ENCODE measurements at regions not wholly inside any gene's neighbourhood (a gene's known extent, or its start where the extent isn't known, plus 50 kb on each side); places are given as distances from the start of the nearest gene placed in this dataset.

DNA sequence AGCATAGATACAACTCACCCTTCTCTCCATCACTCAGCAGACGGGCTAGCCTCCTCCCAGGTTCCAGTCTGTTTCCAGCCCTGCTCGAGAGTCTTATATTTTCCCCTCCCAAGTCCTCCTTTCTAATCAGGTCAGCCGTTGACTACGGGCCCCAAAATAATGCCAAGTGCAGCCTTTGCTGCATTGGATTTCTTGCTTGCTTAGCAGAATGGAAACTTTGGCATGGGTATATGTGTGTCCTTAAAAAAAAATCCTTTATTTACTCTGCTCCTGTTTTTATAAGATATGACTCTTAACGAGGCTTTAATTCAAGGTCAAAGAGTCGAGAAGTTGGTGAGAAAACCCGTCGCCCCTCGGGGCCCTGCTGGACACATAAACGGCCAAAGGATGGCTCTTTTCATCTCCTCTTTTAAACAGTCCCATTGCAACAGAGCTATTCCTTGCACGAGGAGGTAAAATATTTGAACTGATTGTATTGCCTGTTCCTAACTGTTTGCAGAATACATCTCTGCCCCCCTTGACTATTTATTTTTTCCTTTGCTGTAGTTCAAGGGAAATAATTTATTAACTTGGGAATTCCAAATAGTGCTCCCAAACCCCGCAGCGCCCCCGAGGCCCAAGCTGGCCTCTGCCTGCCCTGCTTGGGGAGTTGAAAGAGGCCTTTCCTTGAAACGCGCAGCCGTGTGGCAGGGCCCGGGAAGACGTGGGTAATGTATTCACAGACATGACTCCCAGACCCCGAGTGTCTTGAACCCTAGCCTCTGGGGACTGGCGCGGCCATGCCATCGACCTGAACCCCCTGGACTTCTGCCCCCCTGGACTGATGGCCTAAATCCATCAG, 156.5 kb upstream of the MYL2 start:
- no peak for DNase-seq (ENCODE audit: low spot score)

GRCh38 chr12:111076199-111076598, 155.8 kb upstream of the MYL2 start:
- no peak for DNase-seq (ENCODE audit: low spot score)

DNA sequence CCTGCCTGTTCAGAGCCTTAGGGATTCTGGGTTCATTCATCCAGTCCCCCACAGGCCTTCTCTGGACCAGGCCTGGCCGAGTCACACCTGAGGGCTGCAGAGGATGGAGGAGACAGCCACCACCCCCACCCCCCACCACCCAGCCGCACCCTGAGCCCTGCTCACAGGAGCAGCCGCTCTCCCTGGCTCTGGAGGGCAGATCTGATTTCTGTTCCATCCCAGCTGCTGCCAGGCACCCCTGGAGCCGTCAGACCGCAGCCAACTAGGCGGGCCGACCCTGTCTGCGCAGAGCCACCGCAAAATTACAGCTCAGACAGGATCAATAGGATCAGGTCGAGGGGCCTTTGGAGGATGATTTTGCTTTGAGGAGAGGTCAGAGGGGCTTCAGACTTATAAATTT, 154.6 kb upstream of the MYL2 start:
- no peak for DNase-seq (ENCODE audit: low spot score)

DNA sequence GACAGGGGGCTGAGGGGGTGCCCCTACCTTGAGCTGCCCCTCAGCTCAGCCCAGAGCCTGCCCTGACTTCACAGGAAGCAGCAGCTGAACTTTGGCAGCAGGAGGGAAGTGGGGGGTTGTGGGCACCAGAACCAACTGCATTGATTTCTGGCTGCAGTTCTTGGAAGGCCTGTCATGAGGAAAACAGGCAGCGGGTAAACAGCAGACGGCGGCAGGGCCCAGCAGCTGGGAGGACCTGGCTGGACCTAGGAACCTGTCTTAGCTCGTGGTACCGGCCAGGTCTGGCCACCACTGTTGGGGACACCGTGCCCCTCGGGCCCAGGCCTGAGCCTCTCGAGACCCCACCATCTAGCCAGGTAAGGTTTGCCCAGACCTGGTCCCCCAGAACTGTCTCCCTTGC, 154.2 kb upstream of the MYL2 start:
- no peak for DNase-seq (ENCODE audit: low spot score)

GRCh38 chr12:111073370-111073769, 153.0 kb upstream of the MYL2 start:
- DNase-seq (ENCODE audit: low spot score): no peak

DNA sequence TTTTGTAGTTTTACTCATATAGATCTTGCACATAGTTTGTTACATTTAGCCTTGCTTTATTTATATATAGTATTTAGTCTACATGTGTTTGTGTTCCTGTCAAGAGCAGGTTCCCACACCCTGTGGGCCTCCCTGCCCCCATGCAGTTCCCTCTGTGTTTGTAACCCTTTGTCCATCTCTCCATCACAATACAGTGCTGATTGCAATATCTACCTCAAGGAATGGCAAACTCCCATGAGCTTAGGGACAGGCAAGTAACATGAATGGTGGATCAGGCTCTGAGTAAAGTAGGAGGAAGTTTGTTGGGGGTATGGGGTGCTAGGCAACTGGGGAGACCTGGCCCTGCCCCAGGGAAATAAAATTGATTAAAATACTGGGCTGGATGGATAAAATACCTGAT, 151.9 kb upstream of the MYL2 start:
- no peak for DNase-seq (ENCODE audit: low spot score)

DNA sequence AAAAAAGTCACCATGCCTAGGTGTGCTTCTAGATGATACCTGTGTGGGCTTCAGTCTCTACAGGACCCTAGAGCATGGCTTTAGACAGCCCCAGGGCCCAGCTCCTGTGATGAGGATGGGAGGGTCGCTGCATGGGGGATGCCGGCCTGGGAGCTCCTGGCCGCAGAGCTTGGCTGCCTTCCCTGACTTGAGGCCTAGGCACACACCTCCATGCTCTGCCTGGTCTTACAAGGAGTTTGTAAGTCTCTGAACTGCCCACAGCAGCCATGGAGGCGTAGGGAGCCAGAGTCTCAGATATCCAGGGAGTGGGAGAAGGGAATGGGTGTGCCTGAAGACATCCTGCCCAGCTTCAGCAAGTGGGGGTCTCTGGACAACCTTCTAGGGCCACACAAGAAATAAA, 149.5 kb upstream of the MYL2 start:
- DNase-seq (ENCODE audit: low spot score): no peak

DNA sequence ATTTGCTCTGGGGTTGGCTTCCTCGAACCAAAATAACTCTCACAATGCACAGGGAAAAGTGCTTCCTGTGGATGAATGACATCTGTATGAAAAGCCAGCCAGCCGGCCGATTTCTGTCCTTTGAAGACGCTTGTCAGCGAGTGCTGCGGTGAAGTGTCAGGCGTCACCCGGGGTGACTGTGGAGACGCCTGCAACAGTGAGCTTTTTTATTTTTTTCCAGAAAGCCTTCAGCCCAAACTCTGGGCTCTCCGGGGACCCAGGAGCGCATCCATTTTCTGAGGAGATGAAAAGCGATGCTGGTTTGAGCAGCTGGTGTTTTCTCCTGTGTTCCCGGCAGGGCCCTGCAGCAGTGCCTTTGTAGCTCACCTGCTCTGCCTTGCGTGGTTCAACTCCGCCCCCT, 147.9 kb upstream of the MYL2 start:
- no peak for DNase-seq (ENCODE audit: low spot score)

GRCh38 chr12:111067498-111067897, 147.1 kb upstream of the MYL2 start:
- no peak for DNase-seq (ENCODE audit: low spot score)

DNA sequence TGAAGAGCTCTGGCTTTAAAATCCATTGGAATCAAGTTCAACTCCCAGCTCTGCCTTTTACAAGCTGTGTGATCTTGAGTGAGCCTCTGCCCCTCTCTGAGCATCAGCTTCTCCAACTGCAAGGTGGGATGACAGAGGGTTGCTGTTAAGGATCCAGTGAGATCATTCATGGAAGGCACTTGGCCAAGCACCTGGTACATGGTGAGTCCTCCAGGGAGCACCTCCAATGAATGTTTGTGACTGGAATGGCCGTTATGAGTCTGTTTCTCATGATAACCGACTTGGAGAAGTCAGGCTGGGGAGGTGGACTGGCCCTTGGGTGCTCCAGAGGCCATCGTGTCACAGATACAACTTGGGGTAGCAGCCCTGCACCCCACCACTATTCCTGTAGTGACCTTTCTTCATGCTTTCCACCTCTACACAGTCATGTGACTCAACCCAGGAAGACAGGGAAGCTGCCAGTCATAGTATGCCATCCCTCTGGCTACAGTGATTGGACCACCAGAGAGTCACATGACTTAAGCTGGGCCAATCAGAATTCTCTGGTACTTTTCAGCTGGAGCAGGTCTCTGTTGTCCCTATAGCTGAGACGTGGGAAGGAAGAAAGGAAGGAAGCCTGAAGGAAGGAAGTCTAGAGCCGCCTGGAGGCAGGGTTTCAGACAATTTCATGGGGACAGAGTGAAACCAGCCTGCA, 146.5 kb upstream of the MYL2 start:
- no peak for DNase-seq (ENCODE audit: low spot score)

GRCh38 chr12:111064982-111065381, 144.6 kb upstream of the MYL2 start:
- no peak for DNase-seq (ENCODE audit: low spot score)

- DNase-seq (ENCODE audit: low spot score): no peak
Measured at GRCh38 chr12:111064154-111064553, 143.8 kb upstream of the MYL2 start.

GRCh38 chr12:111063295-111064026, 143.1 kb upstream of the MYL2 start:
- peak; percentile 63 for DNase-seq (ENCODE audit: low spot score)

DNA sequence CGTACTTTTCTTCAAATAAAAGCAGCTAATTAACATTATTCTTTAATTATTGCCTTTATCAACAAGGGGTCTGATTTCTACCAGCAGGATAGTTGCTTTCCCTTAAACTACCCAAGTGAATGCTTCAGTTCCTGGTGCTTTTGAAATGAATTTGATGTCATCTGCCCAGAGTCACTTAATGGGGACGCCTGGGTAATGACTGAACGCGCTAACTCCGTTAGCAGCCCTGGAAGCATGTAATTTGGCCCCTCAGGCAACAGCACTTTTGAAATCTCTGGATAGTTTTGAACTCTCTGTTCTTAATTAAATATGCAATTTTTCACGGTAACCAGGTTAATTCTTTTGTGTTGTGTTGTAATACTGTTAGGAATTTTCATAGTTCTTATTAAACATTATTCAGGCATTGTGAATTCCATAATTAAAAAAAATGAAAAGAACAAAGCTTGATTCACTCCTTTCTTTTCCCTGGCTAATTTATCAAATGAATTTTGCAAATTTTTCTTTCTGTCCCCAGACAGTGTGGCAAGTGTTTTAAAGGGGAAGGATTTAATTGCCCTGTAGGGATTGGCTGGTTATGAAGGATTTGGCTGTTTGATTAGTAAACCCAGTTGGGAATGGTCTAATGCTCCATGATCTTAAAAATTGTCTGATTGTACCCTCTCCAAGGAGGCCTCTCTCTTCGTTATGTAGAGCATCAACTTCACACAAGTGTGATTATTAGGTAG, 137.5 kb upstream of the MYL2 start:
- no peak for DNase-seq (ENCODE audit: low spot score)

DNA sequence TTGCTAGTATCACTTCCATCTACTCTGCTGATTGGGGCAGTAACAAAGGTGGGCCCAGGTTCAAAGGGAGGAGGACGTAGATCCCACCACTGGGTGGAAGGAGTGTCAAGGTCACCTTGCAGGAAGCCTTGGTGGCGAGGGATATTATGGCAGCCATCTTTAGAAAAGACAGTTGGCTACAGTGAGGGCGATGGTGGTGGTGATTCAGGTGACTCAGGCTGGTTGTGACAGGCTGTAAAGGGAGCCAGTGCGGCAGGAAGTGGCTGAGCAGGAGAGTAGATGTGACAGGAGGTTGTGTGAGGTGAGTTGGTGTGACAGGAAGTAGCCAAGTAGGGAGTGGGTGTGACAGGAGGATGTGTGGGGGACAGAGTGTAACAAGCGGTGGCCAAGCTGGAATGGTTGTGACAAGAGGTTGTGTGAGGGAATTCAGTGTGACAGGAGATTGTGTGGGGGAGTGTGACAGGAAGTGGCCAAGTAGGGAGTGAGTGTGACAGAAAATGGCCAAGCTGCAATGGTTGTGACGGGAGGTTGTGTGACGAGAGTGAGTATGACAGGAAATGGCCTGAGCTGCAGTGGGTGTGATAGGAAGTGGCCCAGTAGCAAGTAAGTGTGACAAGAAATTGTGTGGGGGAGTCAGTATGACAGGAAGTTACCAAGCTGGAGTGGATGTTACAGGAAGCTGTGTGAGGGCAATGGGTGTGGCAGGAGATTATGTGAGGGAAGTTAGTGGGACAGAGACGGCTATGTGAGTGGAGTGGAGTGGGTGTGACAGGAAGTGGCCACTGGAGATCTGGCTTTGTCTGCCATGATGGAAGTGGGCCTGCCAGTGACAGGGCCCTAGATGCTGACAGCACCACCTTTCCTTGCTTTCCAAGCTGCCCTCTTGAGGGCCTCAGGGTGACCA, 136.5 kb upstream of the MYL2 start:
- no peak for DNase-seq (ENCODE audit: low spot score)

DNA sequence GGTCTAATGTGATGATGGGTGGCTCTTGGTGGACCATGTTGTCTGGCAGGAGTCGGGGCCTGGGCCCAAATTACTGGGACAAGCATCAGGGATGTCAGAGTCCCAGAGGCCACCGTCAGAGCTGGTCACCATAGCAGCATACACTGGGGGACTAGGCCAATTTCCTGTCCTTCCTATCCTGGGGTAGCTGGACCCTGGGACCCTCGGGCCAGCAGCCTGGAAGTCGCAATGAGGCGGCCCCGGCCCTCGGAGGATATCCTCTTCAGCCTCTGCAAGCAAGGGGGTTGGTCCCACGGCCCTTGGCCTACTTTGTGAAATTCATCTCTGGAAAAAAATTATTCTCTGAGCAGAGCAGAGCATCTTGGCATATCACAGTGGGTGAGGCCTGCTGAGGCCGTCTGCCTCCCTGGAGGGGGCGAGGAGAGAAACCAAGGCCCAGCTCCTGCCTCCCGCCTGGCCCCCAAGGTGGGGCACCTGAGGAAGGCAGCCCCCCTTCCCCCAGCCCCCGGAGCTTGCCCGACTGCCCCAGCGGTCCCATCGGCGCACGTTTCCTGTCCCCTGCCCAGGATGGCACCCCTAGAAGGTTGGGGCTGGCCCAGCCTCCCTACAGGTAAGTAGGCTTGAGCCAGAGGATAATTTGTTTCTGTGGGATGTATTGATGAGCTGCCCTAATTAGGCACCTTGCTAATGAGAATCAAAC, 135.0 kb upstream of the MYL2 start:
- DNase-seq (ENCODE audit: low spot score): no peak

DNA sequence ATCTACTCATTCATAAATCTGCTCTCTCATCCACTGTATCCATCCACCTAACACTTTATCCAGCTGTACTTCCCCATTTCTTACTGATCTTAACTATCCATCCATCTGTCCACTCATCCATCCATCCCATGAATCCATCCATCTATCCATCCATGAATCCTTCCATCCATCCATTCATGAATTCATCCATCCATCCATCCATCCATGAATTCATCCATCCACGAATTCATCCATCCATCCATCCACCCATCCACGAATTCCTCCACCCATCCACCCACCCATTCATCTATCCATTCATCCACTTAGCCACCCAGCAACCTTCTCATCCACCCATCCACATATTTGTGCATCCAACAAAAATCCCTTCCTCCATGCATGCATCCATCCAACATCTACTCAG, 128.6 kb upstream of the MYL2 start:
- no peak for DNase-seq (ENCODE audit: low spot score)

DNA sequence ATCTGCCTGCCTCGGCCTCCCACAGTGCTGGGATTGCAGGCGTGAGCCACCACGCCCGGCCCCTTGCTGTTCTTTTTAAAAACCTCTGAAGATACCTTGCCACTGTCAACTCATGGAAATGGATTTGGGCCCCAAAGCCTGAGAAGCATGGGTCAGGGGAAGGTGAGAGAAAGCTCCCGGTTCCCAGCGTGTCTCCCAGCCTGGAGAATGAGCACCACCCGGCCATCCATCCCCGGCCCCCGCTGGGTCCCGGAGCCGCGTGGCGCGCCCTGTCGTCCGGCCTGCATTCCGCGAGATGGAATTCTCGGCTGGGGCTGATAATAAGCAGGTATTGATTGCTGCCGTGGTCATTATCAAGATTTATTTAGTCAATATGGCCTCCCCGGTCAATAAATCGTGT, 126.5 kb upstream of the MYL2 start:
- DNase-seq (ENCODE audit: low spot score): no peak

- DNase-seq (ENCODE audit: low spot score): no peak
Measured at GRCh38 chr12:111045941-111046340, 125.6 kb upstream of the MYL2 start.

DNA sequence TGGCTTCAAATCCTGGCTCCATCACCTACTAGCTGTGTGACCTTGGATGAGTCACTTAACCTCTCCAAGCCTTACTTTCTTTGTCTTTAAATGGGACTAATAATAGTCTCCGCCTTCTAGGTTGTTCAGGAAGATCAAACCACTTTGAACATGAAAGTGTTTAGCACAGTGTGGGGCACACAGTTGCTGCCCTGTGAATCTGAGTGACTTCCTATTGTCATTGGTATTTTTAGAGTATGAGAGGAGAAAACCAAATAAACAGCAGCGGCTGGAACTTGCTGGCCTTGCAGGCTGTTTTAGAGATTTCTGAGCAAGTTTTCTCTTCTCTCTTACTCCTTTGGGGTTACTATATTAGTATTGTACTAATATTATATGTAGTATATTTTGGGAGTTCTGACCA, 120.7 kb upstream of the MYL2 start:
- DNase-seq (ENCODE audit: low spot score): no peak

- no peak for DNase-seq (ENCODE audit: low spot score)
Measured at GRCh38 chr12:111040690-111041089, 120.3 kb upstream of the MYL2 start.
